OCI-LY1 (cell line): ENCODE measurements at regions not wholly inside any gene's neighbourhood (a gene's known extent, or its start where the extent isn't known, plus 50 kb on each side); places are given as distances from the start of the nearest gene placed in this dataset.

Experiments
- EZH2 ChIP-seq: fragments of 200-600 bp; sonication (generic), shearing (Covaris generic); IDR thresholded peaks from 2 replicates; pipeline ENCODE4 v1.8.0; 2017; ENCODE audit warnings: borderline replicate concordance, mixed run types, mild to moderate bottlenecking, antibody characterized with exemption, low read length, moderate library complexity, mixed read lengths
- TF ChIP-seq, protein P1 (sequence below): fragments of 200-600 bp; sonication (generic), shearing (Covaris generic); IDR thresholded peaks from 2 replicates; pipeline ENCODE4 v1.5.1; 2017; ENCODE audit warnings: mild to moderate bottlenecking, antibody characterized with exemption, low read length, moderate library complexity, mixed read lengths

DNA sequence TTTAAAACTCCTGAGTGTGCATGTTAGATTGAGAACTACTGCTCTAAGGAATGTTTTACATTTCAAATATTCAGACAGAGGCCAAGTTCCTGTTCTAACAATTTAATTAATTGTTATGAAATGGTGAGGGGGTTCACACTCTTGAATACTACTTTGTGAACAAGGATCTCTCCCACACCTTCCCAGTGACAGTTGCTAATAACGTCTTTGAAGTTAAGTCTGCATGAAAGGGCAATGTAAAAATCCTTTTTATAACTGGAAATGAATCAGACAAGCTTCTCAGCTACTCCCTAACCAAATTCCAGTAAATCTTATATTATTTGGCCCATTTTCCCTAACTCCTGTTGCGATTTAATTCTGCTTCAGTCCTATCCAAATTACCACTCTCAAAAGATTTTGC is 828.5 kb upstream of the ADAMTS5 start:
- TF ChIP-seq, protein P1, sequence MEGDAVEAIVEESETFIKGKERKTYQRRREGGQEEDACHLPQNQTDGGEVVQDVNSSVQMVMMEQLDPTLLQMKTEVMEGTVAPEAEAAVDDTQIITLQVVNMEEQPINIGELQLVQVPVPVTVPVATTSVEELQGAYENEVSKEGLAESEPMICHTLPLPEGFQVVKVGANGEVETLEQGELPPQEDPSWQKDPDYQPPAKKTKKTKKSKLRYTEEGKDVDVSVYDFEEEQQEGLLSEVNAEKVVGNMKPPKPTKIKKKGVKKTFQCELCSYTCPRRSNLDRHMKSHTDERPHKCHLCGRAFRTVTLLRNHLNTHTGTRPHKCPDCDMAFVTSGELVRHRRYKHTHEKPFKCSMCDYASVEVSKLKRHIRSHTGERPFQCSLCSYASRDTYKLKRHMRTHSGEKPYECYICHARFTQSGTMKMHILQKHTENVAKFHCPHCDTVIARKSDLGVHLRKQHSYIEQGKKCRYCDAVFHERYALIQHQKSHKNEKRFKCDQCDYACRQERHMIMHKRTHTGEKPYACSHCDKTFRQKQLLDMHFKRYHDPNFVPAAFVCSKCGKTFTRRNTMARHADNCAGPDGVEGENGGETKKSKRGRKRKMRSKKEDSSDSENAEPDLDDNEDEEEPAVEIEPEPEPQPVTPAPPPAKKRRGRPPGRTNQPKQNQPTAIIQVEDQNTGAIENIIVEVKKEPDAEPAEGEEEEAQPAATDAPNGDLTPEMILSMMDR = no peak
- TF ChIP-seq EZH2 = no peak
